ENCODE measurements at regions not wholly inside any gene's neighbourhood (a gene's known extent, or its start where the extent isn't known, plus 50 kb on each side); places are given as distances from the start of the nearest gene placed in this dataset.

GRCh38 chr5:2897276-2897961, 145.9 kb upstream of the IRX2 start:
- in situ Hi-C loops (cut with MboI; ENCODE audit: low pct_ligation_motif_present in 1 of 4, low pct_unique_long_range_greater_than_20kb in 1 of 4, low sequenced_read_pairs in 3 of 4) (no loop called here), intact Hi-C loops (cut with DNase I; ENCODE audit: low total_unique reads) (no loop called here)
- Histone ChIP-seq H3K27me3 (no peaks in the 10 kb centered on the region), H3K4me3 (no peak overlapping the region), H3K9me3 (no peaks in the 10 kb centered on the region), H3K36me3 (no peaks in the 10 kb centered on the region), H3K27ac (no peak overlapping the region), H3K4me1 (no peaks in the 10 kb centered on the region)
- no peak for TF ChIP-seq CTCF (IDR thresholded peaks at IDR 0.05)
- no peak for TF ChIP-seq POLR2AphosphoS5 (IDR thresholded peaks at IDR 0.05)
- TF ChIP-seq EP300 (IDR thresholded peaks at IDR 0.05; ENCODE audit: low read depth), result no peak
- TF ChIP-seq POLR2A (IDR thresholded peaks at IDR 0.05), result no peak
- 83 to 94% methylated on average over 3 to 17 of the region's 17 CpGs for WGBS, 2 donors (ENCODE audit: low coverage in 1 of 2)
- no peak for DNase-seq

GRCh38 chr5:2896371-2897275, 145.1 kb upstream of the IRX2 start:
- no peaks in the 10 kb centered on the region for H3K27me3 ChIP-seq
- no peaks in the 10 kb centered on the region for H3K36me3 ChIP-seq
- H3K27ac ChIP-seq, result no peak overlapping the region
- 77% methylated on average over 28 of the region's 29 CpGs; no CpG with 5 or more reads in 1 of the 2 donors for WGBS, 2 donors (ENCODE audit: low coverage in 1 of 2)
- H3K9me3 ChIP-seq, result no peaks in the 10 kb centered on the region
- in situ Hi-C loops (cut with MboI; ENCODE audit: low pct_ligation_motif_present in 1 of 4, low pct_unique_long_range_greater_than_20kb in 1 of 4, low sequenced_read_pairs in 3 of 4) (no loop called here), intact Hi-C loops (cut with DNase I; ENCODE audit: low total_unique reads) (no loop called here)
- H3K4me3 ChIP-seq, result no peak overlapping the region
- no peak for TF ChIP-seq POLR2A (IDR thresholded peaks at IDR 0.05)
- no peak for TF ChIP-seq POLR2AphosphoS5 (IDR thresholded peaks at IDR 0.05)
- no peak for TF ChIP-seq EP300 (IDR thresholded peaks at IDR 0.05; ENCODE audit: low read depth)
- TF ChIP-seq CTCF (IDR thresholded peaks at IDR 0.05), result no peak
- H3K4me1 ChIP-seq, result no peaks in the 10 kb centered on the region
- DNase-seq, result no peak

- no peaks in the 10 kb centered on the region for H3K27me3 ChIP-seq
- H3K9me3 ChIP-seq, result no peaks in the 10 kb centered on the region
- H3K27ac ChIP-seq, result no peak overlapping the region
- in situ Hi-C loops (cut with MboI; ENCODE audit: low pct_ligation_motif_present in 1 of 4, low pct_unique_long_range_greater_than_20kb in 1 of 4, low sequenced_read_pairs in 3 of 4) (no loop called here), intact Hi-C loops (cut with DNase I; ENCODE audit: low total_unique reads) (no loop called here)
- H3K4me1 ChIP-seq, result no peaks in the 10 kb centered on the region
- no peak overlapping the region for H3K4me3 ChIP-seq
- no peaks in the 10 kb centered on the region for H3K36me3 ChIP-seq
- TF ChIP-seq CTCF (IDR thresholded peaks at IDR 0.05), result no peak
- no peak for TF ChIP-seq POLR2A (IDR thresholded peaks at IDR 0.05)
- no peak for TF ChIP-seq POLR2AphosphoS5 (IDR thresholded peaks at IDR 0.05)
- TF ChIP-seq EP300 (IDR thresholded peaks at IDR 0.05; ENCODE audit: low read depth), result no peak
- no peak for DNase-seq
- WGBS, 2 donors (ENCODE audit: low coverage in 1 of 2), result 81% methylated on average over 6 of the region's 6 CpGs; no CpG with 5 or more reads in 1 of the 2 donors
Measured at GRCh38 chr5:2895876-2896275, 144.4 kb upstream of the IRX2 start.

GRCh38 chr5:2895196-2895595, 143.7 kb upstream of the IRX2 start:
- no peak for TF ChIP-seq EP300 (IDR thresholded peaks at IDR 0.05; ENCODE audit: low read depth)
- TF ChIP-seq POLR2AphosphoS5 (IDR thresholded peaks at IDR 0.05), result no peak
- no peak for TF ChIP-seq CTCF (IDR thresholded peaks at IDR 0.05)
- no peak for TF ChIP-seq POLR2A (IDR thresholded peaks at IDR 0.05)

More at GRCh38 chr5:2895196-2895595, 143.7 kb upstream of the IRX2 start:
- in situ Hi-C loops (cut with MboI; ENCODE audit: low pct_ligation_motif_present in 1 of 4, low pct_unique_long_range_greater_than_20kb in 1 of 4, low sequenced_read_pairs in 3 of 4) (no loop called here), intact Hi-C loops (cut with DNase I; ENCODE audit: low total_unique reads) (no loop called here)
- H3K4me1 ChIP-seq, result no peaks in the 10 kb centered on the region
- H3K27ac ChIP-seq, result no peak overlapping the region
- H3K36me3 ChIP-seq, result no peaks in the 10 kb centered on the region
- DNase-seq, result no peak
- H3K4me3 ChIP-seq, result no peak overlapping the region
- 61 to 74% methylated on average over 2 to 9 of the region's 9 CpGs for WGBS, 2 donors (ENCODE audit: low coverage in 1 of 2)
- no peaks in the 10 kb centered on the region for H3K27me3 ChIP-seq
- H3K9me3 ChIP-seq, result no peaks in the 10 kb centered on the region

Measured in transverse colon (tissue), 4 donors.